ENCODE measurements at regions not wholly inside any gene's neighbourhood (a gene's known extent, or its start where the extent isn't known, plus 50 kb on each side); places are given as distances from the start of the nearest gene placed in this dataset.
A peak's percentile ranks its signal among the peaks of the same experiment; 100 is the strongest.

DNA sequence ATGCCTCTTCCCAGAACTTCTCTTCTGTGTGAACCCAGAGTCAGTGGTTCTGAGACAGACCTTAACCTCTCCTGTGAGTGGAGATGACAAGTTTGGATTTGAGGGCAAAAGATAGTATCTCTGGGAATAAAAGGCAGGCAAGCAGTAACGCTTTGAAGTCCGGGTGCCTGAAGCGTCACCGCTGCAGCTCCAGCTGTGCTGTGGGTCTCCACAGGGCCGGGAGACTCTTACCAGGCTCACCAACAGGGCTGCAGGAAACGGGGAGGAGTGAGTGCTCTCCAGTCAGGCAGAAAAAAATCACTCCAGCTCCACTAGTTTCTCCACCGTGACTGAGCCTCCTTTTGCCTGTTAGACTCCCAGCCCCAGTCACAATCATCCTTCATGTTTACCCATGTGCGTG lies 79.7 kb upstream of the MAP4K4 start:
- 86 to 89% (median 88%) methylated on average over 8 of the region's 8 CpGs for WGBS, 3 donors
- no peak overlapping the region for H3K4me3 ChIP-seq
- intact Hi-C loops (cut with DNase I): no loop called here
- H3K27me3 ChIP-seq: no peaks in the 10 kb centered on the region
- peaks cover 2% of the 10 kb centered on the region for H3K4me1 ChIP-seq (ENCODE audit: insufficient read depth)
- DNase-seq: no peak
- H3K36me3 ChIP-seq: no peaks in the 10 kb centered on the region
- no peak overlapping the region for H3K27ac ChIP-seq
- TF ChIP-seq POLR2A (IDR thresholded peaks at IDR 0.05): no peak
- no peaks in the 10 kb centered on the region for H3K9me3 ChIP-seq

DNA sequence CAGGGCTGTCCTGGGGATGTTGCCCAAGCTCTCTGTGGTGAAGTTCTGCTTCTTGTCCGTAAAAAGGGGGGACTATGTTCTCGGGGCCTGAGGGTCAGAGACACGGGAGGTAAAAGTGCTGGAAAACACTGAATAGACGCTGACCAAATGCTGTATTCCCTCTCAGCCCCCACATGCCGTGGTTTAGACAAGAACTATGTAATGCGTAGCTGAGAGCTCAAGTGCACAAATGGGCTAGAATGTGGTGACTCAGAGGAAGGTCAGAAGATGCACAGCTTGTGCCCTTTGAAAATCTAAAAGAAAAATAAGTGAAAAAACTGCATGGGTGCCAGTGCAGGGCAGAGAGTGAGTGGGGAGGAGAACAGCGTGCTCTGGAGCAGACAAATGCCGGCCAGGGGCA lies 80.3 kb upstream of the MAP4K4 start:
- no peaks in the 10 kb centered on the region for H3K27me3 ChIP-seq
- intact Hi-C loops (cut with DNase I): no loop called here
- no peaks in the 10 kb centered on the region for H3K9me3 ChIP-seq
- no peak for DNase-seq
- H3K4me1 ChIP-seq (ENCODE audit: insufficient read depth): no peaks in the 10 kb centered on the region
- no peaks in the 10 kb centered on the region for H3K36me3 ChIP-seq
- TF ChIP-seq EP300 (IDR thresholded peaks at IDR 0.05) (no peak), POLR2A (IDR thresholded peaks at IDR 0.05) (no peak)
- TF ChIP-seq, protein P1, sequence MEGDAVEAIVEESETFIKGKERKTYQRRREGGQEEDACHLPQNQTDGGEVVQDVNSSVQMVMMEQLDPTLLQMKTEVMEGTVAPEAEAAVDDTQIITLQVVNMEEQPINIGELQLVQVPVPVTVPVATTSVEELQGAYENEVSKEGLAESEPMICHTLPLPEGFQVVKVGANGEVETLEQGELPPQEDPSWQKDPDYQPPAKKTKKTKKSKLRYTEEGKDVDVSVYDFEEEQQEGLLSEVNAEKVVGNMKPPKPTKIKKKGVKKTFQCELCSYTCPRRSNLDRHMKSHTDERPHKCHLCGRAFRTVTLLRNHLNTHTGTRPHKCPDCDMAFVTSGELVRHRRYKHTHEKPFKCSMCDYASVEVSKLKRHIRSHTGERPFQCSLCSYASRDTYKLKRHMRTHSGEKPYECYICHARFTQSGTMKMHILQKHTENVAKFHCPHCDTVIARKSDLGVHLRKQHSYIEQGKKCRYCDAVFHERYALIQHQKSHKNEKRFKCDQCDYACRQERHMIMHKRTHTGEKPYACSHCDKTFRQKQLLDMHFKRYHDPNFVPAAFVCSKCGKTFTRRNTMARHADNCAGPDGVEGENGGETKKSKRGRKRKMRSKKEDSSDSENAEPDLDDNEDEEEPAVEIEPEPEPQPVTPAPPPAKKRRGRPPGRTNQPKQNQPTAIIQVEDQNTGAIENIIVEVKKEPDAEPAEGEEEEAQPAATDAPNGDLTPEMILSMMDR (IDR thresholded peaks at IDR 0.05): no peak
- 68 to 81% (median 74%) methylated on average over 8 of the region's 8 CpGs for WGBS, 3 donors
- H3K27ac ChIP-seq: no peak overlapping the region
- no peak overlapping the region for H3K4me3 ChIP-seq

DNA sequence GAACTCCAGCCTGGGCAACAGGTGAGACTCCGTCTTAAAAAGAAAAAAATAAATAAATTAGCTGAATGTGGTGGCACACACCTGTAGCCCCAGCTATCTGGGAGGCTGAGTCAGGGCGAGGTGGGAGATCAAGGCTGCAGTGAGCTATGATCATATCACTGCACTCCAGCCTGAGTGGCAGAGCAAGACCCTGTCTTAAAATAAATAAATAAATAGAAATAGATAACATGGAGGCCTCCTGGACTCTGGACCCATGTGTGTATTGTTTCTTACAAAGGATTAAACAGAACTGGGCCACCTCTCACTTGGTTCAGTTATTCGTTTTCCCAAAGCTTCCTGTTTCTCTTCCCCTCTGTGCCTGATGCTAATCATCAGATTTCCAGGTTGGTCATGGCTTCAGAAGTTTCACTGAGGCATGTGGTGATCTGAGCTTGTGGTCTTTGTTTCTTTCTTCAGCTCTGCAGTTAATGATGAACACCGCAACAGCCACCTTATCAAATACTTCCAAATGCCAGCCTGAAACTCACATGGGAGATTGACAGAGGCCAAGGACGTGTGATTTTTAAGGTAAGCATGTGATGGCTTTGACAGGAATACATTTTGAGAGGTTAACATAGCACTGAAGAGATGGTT lies 83.3 kb upstream of the MAP4K4 start:
- no peak overlapping the region for H3K27ac ChIP-seq
- no peaks in the 10 kb centered on the region for H3K4me1 ChIP-seq (ENCODE audit: insufficient read depth)
- no peak for TF ChIP-seq POLR2A (IDR thresholded peaks at IDR 0.05)
- TF ChIP-seq, protein P1 (IDR thresholded peaks at IDR 0.05): no peak
- no peak for TF ChIP-seq EP300 (IDR thresholded peaks at IDR 0.05)
- WGBS, 3 donors: 91 to 92% (median 92%) methylated on average over 5 of the region's 5 CpGs
- no peaks in the 10 kb centered on the region for H3K36me3 ChIP-seq
- H3K4me3 ChIP-seq: no peak overlapping the region
- no peaks in the 10 kb centered on the region for H3K9me3 ChIP-seq
- intact Hi-C loops (cut with DNase I): no loop called here
- H3K27me3 ChIP-seq: no peaks in the 10 kb centered on the region
- no peak for DNase-seq

DNA sequence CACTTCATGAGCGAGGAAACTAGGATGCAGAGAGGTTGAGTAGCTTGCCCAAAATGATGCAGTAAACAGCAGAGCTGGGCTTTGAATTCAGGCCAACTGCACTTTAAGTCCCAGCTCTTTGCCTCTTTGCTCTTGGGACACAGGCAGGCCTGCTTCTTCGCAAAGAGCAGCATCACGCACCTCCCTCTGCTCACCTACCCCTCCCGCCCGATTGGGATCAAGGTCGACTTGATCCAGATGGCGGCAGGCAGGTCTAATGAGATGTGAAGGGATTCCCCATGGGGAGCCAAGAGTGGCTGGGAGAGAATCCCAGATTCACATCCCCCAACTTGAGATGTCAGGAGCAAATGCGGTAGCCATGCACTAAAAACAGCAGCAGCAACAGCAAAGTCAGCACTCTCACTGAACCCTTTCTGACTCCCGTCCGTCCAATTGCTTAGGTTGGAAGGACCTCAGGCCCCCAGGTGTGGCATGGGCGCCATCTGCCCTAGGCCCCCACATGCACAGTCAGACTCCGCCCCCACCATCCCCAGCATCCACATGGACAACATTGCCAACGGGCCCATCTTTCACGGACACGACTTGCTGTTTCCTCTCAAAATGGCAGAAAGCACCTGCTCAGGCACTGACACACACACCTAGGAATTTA lies 84.3 kb upstream of the MAP4K4 start:
- no peaks in the 10 kb centered on the region for H3K4me1 ChIP-seq (ENCODE audit: insufficient read depth)
- no peak overlapping the region for H3K4me3 ChIP-seq
- no peak overlapping the region for H3K27ac ChIP-seq
- WGBS, 3 donors: 31 to 34% (median 33%) methylated on average over 15 of the region's 15 CpGs
- no peaks in the 10 kb centered on the region for H3K27me3 ChIP-seq
- no peaks in the 10 kb centered on the region for H3K36me3 ChIP-seq
- no peaks in the 10 kb centered on the region for H3K9me3 ChIP-seq
- peak; percentile 31 to 64 (median 48) for DNase-seq
- no peak for TF ChIP-seq EP300 (IDR thresholded peaks at IDR 0.05)
- no peak for TF ChIP-seq POLR2A (IDR thresholded peaks at IDR 0.05)
- TF ChIP-seq, protein P1 (IDR thresholded peaks at IDR 0.05): no peak
- intact Hi-C loops (cut with DNase I): no loop called here

DNA sequence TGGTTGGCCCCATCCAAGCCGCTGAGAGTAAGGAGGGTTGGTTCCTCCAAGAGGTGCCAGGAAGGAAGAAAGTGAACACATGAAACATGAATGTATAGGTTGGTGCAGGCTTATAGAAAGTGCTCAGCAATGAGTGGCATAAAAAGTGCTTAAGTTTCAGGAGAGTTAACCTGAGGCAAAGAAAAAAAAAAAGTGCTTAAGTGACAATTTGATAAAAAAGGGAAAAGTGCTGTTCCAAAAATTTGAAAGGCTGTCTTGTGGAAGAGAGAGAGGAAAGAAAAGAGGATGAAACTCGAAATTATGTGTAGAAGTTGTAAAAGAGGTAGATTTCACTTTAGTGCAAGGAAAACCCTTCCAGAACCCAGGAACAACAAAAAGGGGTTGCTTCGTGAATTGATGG lies 85.5 kb upstream of the MAP4K4 start:
- WGBS, 3 donors: 88 to 95% (median 94%) methylated on average over 3 of the region's 3 CpGs
- TF ChIP-seq, protein P1 (IDR thresholded peaks at IDR 0.05): no peak
- TF ChIP-seq EP300 (IDR thresholded peaks at IDR 0.05) (no peak), POLR2A (IDR thresholded peaks at IDR 0.05) (no peak)
- intact Hi-C loops (cut with DNase I): no loop called here
- Histone ChIP-seq H3K27me3 (no peaks in the 10 kb centered on the region), H3K27ac (no peak overlapping the region), H3K36me3 (no peaks in the 10 kb centered on the region), H3K9me3 (no peaks in the 10 kb centered on the region), H3K4me1 (ENCODE audit: insufficient read depth) (no peaks in the 10 kb centered on the region), H3K4me3 (no peak overlapping the region)
- DNase-seq: no peak

Measured in ovary (tissue), 7 donors.